Ishikawa (cell line): ENCODE measurements at regions not wholly inside any gene's neighbourhood (a gene's known extent, or its start where the extent isn't known, plus 50 kb on each side); places are given as distances from the start of the nearest gene placed in this dataset.

ENCODE experiments used
- CREB1 ChIP-seq: IDR thresholded peaks from 2 replicates; pipeline ENCODE4 v1.6.1; 2012; ENCODE audit warnings: low read depth
- EP300 ChIP-seq: IDR thresholded peaks from 2 replicates; pipeline ENCODE4 v1.6.1; 2012; ENCODE audit warnings: borderline replicate concordance
- FOXM1 ChIP-seq: IDR thresholded peaks from 2 replicates; pipeline ENCODE4 v1.6.1; 2012; ENCODE audit warnings: low read depth, borderline replicate concordance
- TAF1 ChIP-seq: IDR thresholded peaks from 2 replicates; pipeline ENCODE4 v1.6.1; 2012; ENCODE audit warnings: low read depth, mild to moderate bottlenecking
- TEAD4 ChIP-seq: IDR thresholded peaks from 2 replicates; pipeline ENCODE4 v1.6.1; 2012
- YY1 ChIP-seq: IDR thresholded peaks from 2 replicates; pipeline ENCODE4 v1.6.1; 2012; ENCODE audit warnings: low read depth
- TF ChIP-seq, protein P1 (sequence below): IDR thresholded peaks from 2 replicates; pipeline ENCODE4 v1.6.1; 2012
- TF ChIP-seq, protein P2 (sequence below): IDR thresholded peaks from 2 replicates; pipeline ENCODE4 v1.6.1; 2012

DNA sequence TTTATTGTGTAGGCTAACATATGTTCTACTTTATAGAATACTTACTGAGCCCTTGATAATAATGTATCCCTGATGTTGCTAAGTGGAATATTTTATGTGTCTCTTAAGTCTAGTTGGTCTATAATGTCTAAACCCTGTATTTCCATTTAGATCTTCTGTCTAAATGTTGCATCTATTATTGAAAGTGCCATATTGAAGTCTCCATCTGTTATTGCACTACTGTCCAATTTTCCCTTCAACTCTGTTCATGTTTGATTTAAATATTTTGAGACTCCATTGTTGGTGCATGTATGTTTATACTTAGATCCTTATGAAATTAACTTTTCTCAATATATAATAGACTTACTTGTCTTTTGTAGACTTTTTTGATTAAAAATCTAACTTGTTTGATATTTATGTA lies 924.5 kb upstream of the KCND2 start:
- TF ChIP-seq EP300 (no peak), TEAD4 (no peak), TAF1 (no peak), CREB1 (no peak), YY1 (no peak), FOXM1 (no peak)
- TF ChIP-seq, protein P1, sequence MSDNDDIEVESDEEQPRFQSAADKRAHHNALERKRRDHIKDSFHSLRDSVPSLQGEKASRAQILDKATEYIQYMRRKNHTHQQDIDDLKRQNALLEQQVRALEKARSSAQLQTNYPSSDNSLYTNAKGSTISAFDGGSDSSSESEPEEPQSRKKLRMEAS: no peak
- TF ChIP-seq, protein P2, sequence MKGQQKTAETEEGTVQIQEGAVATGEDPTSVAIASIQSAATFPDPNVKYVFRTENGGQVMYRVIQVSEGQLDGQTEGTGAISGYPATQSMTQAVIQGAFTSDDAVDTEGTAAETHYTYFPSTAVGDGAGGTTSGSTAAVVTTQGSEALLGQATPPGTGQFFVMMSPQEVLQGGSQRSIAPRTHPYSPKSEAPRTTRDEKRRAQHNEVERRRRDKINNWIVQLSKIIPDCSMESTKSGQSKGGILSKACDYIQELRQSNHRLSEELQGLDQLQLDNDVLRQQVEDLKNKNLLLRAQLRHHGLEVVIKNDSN: no peak
